ENCODE measurements at regions not wholly inside any gene's neighbourhood (a gene's known extent, or its start where the extent isn't known, plus 50 kb on each side); places are given as distances from the start of the nearest gene placed in this dataset.

DNA sequence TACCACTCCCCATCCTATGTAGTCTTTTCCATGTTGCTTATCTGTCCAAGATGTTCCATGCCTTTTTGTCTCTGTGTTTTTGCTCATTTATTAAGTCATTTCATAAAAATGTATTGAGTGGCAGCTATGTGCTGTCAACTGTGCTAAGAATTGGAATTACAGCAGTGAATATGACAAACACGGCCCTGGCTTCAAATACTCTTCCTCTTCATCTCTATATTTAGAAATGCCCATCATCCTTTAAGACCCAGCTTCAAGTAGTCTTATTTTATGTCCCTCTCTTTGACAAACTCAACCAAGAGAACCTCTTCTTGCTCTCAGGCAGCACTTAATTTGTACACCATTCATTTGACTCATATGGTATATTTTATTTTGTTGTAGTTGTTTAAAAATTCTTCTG, 55.4 kb upstream of the AMOT start:
- TF ChIP-seq POLR2A (IDR thresholded peaks at IDR 0.05), result no peak
- TF ChIP-seq, protein P1, sequence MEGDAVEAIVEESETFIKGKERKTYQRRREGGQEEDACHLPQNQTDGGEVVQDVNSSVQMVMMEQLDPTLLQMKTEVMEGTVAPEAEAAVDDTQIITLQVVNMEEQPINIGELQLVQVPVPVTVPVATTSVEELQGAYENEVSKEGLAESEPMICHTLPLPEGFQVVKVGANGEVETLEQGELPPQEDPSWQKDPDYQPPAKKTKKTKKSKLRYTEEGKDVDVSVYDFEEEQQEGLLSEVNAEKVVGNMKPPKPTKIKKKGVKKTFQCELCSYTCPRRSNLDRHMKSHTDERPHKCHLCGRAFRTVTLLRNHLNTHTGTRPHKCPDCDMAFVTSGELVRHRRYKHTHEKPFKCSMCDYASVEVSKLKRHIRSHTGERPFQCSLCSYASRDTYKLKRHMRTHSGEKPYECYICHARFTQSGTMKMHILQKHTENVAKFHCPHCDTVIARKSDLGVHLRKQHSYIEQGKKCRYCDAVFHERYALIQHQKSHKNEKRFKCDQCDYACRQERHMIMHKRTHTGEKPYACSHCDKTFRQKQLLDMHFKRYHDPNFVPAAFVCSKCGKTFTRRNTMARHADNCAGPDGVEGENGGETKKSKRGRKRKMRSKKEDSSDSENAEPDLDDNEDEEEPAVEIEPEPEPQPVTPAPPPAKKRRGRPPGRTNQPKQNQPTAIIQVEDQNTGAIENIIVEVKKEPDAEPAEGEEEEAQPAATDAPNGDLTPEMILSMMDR (IDR thresholded peaks at IDR 0.05), result no peak
